HG03280 (cell line): ENCODE measurements at regions not wholly inside any gene's neighbourhood (a gene's known extent, or its start where the extent isn't known, plus 50 kb on each side); places are given as distances from the start of the nearest gene placed in this dataset.

ENCODE experiments used
- ATAC-seq: cut with Tn5 transposase; IDR thresholded peaks from one replicate; pipeline ENCODE4 v1.9.1; 2021; ENCODE audit warnings: mild to moderate bottlenecking, moderate library complexity; ENCODE audit not compliant: unreplicated experiment

DNA sequence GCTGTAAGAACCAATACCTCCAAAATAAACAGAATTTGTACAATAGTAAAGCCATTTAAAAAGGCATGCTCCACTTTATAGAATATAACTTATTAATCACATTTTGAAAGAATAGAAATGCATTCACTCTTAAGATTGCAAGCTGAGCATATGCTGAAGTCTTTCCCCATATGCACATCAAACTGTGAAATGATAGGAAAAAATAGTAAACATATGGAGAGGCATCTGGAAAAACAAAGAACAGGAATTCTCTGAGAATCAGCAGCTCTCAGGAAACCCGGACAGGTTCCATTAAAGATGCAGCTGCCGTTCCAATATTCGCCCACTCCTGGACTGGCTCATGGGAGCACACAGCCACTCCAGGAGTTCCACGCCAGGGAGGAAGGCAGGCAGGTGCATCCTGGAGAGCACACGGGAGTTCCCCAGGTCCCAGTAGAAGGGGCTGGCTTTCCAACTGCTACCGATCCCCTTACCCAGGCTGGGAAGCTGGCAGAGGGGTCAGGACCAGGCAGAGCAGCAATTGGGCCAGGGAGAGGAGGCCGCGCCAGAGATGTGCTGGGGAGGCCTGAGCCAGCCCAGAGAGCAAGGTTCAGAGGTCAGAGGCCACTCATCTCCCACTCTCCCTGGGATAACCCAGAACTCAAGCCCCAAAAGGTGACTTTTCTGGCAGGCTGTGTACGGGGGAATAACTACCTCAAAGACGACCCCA lies 111.1 kb downstream of the DLL1 start:
- no peak for ATAC-seq

DNA sequence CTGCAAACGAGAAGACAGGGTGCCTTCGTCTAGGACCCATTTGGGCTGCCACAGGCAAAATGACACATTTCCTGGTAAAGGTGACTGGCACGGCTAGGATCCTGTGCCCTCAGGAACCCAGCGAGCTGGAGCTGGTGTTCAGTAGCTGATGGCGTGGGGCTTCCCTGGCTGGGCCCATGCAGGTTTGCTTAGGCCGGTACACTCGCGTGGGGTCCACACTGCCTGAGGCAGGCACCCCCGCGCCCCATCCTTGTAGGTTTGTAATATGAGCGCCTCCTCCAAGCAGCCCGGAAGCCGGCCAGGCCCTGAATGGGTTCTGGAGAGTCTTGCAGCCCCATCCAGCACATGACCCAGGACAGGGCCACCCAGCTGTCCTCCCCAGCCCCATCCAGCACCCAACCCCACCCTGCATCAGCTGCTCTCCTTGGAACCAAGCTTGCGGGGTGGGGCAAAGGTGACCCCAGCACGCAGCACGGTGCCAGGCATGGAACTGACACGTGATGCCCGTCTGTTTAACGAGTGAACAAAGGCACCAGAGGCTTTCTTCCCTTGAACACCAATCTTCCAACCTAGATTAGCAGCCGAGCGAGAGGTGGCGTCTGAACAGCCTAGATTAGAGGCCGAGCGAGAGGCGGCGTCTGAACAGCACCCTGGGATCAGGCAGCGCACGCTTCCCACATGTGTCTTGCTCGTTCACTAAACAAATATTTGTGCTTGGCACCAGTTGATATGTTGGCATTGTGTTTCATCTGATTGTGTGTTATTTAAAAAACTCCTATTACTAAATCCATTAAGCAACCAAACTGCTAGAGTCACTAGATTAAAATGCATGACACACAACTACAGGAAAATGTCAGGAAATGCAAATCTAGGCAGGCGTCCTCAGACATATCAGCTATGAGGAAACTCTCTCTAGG lies 112.1 kb downstream of the DLL1 start:
- no peak for ATAC-seq

DNA sequence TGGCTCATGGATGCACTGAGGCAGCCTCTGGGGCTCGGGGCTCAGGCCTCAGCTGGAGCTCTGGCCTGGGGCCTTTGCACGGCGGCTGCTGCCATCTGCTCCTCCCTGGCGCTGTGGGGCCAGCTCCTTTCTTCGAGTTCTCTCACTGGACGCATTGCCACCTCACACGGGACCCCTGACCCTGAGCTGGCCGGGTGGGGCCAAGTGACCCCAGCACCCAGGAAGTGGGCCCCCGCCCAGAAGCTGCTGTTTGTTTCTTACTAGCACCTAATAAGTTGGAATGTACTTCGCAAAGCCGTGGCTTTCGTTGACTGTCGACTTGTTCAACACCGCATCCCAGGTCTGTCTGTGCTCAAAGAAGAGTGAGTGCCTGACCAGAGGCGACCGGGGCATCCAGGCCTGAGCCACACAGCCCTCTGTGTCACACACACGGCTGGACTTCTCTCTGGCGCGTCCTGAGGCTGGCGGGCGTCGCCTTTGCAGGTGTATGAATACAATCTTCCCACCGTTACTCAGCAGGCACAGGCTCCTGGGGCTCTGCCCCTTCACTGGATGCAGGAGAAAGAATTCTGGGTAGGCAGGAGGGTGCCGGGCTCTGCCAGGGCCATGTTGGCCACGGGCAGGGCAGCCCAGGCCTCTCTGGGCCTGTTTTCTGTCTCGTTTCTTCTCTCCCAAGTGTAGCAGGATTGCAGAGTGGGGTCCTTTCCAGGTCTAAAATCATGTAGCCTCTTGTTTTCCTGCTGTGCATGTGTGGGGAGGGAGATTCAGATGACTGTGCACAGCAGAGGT lies 112.9 kb downstream of the DLL1 start:
- ATAC-seq, result no peak

DNA sequence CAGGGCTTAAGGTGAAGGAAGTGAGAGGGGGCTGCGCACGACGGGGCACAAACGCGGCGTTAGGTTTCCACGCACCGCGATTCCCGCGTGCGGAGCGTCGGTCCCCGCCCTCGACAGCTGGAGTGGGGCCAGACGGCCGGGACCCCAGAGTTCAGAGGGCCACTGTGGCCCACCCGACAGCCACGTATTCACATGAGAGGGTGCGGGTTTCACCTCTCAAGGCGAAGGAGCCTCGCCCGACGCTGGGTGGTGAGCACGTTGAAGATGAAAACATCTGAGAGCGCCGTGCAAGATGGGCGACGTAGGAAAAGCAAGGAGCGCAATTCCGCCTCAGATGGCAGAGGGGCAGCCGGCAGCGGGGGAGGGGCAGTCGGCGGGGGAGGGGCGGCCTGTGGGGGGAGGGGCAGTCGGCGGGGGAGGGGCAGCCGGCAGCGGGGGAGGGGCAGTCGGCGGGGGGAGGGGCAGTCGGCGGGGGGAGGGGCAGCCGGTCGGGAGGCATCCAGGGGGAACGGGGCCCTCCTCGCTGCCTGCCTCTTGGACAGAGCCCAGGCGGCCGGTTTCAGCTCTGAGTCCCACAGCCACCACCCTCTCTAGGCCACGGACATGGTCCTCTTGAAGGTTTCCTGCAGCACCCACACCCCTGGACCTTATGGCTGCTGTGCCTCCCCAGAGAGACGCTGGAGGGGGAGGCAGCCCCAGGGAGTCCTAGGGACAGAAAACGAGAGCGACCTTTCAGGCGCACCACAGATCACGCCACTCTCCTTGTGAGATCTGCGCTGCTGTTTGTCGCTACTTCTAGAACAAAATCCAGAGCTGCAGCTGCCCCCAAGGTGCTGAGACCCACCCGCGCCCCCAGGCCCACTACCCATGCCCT lies 113.7 kb downstream of the DLL1 start:
- ATAC-seq, result no peak

DNA sequence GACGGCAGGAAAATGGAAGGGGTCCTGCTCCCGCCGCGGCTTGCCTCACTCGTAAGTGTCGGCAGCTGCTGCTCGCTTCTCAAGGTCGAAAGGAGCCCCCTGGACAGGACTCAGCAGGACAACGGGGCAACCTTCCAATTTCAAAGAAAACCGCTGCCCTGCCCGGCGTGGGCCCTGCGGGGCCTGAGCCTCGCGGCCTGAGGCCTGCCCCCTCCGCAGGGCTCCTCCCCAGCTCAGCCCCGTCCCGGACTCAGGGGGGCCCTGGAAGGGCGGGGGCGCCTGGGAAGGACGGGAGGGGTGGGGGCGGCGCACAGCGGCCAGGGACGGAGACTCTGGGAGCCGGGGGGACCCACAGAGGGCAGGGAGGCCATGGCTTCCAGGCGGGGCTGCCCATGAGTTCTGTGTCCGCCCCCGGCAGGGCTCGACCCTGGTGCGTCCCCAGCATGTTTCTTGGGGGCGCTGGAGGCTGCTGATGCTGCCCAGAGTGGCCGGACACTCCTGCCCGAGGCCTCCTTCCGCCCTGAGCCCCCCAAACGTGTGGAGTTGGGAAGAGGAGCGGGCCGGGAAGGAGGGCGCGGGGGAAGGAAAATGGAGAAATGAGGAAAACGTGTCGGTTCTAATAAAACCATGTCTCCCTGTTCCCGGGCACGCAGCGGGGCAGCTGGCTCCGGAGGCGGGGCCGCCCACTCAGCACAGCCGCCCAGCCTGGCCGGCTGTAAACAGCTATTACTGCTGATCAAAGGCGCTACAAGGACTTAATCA lies 114.6 kb downstream of the DLL1 start:
- ATAC-seq, result no peak

DNA sequence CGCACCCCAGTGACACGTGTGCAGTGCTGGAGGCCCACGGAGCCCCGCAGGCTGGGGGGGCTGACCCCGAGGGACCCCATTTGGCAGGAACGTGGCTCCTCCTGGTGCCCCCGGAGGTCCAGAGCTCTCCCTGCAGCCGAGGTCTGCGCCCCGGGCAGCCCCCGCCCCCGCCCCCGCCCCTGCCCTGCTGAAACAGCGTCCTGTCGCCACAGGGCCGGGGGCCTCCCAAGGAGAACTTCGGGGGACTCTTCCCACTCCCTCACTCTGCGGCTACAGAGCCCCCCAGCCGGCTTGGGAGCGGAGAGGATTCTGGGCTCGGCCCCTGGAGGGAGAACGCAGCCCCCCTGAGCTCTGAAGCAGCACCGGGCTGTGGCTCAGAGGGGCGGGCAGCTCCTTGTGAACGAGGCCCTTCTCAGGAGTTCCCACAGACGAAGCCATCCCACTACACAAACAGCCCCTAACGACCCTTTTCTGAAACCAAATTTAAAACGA lies 115.2 kb downstream of the DLL1 start:
- no peak for ATAC-seq

DNA sequence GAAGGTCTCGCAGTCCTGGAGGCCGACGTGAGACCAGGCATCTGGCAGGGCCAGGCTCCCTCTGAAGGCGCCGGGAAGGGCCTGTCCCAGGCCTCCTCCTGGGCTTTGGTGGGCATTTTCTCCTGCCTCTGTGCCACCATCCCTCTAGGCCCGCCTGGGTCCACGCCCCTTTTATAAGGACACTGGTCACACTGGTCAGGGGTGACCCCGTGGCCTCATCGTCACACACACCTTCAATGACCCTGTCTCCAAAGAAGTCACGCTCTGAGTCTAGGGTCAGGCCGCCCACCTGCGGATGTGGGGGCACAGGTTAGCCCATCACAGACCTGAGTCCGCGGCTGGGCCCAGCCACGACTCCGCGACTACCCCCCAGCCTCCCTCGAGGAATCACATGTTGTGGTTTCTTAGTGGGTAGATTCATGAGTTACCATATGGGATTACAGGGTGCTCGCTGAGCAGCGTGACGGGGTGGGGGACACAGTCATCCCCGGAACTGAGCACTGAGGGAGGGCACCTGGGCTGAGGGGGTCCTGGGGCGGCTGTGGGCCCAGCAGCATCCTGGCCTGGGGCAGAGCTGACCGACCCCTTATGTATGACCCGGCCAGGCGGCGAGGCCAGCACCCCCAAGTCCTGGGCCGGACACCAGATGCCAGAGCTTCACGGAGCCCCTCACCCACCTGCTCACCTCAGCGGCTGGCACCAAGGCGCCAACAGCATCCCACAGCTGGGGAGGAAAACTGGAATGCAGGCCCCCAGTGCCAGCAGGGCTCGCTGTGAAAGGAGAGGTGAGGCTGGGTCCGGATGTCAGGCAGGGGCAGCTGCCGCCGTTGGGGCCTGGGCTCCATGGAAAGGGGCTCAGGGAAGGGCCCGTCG lies 115.9 kb downstream of the DLL1 start:
- no peak for ATAC-seq

DNA sequence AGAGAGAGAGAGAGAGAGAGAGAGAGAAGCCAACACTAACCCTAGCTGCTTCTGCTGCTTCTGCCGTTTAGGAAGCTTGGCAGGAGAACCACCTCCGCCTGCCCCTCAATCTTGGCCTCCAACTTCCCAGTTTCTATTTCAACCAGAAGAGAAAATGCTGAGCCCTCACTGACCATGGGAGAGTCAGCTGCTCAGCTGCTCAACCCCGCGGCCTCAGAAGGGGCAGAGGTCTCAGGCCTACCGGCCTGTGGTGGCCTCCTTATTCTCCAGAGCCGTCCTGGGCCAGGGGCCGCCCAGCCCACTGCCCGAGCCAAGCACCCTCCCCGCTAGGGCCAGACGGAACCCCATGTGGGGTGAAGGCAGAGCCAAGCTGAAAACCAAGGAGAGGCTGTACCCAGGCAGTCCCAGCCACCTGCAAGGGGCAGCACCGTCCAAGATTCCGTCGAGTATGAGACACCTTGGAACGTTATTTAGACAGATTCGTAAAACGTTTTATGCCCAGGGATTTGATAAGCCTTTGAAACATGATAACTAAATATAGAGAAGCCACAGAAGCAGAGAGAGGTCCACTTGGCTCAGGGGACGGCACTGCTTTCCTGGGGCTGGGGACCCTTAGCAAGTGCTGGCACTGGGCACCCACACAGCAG lies 116.6 kb downstream of the DLL1 start:
- ATAC-seq, result no peak

DNA sequence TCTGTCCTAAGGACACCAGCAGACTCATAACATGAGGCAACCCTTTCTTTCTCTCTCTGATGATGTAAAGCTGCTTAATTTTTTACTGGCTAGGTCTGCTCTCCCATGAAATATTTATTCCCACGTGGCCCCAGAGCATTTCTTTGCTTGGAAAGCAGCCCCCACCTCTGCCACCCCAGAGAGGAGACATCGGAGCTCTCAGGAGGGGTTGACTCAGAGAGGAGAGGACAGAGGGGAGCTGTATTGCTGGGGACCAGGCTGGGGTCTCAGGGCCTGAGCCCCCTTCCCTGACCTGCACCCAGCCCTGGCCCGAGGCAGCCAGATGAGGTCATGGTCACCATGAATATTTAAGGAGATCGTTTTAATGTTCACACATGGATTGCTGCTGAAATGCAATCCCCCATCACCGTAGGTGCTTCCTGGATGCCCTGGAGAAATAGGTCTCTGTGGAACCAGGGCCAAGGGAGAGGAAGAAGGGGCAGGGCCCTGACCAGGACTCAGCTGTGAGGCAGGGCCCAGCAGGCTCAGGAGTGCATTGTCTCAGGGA lies 117.5 kb downstream of the DLL1 start:
- no peak for ATAC-seq

DNA sequence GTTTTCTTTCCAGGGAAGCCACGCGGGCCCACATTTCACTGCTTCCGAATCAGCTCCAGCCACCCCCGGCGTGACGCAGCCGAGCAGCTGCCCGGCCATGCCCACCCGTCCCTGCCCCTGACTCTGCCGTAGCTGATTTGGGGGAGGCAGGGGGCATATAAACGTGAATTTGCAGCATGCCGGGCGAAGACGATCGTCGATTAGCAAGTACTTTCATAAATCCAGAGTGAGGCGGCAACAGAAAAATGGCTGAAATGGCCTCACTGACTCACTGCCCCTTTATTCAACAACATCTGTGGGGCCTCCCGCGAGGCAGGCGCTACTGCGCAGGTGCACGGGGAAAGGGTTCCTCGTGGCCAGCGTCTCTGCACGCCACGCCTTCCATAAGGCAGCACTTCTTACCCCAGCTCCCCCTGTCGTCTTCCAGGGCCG lies 118.0 kb downstream of the DLL1 start:
- no peak for ATAC-seq

DNA sequence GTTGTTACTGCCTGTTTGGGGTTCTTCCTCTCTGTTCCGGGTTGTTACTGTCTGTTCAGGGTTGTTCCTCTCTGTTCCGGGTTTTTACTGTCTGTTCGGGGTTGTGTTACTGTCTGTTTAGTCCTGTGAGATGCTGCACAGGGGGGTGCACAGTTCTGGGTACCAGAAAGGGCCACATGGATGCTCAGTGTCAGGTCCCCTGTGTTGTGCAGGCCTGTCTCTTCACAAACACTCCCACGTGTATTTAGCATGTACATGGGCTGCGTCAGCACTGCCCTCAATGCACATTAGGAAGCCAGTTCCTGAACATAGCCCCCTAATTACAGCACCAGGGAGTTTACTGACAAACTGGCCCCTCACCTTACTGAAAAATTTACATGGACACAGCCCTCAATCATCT lies 118.5 kb downstream of the DLL1 start:
- ATAC-seq, result no peak

DNA sequence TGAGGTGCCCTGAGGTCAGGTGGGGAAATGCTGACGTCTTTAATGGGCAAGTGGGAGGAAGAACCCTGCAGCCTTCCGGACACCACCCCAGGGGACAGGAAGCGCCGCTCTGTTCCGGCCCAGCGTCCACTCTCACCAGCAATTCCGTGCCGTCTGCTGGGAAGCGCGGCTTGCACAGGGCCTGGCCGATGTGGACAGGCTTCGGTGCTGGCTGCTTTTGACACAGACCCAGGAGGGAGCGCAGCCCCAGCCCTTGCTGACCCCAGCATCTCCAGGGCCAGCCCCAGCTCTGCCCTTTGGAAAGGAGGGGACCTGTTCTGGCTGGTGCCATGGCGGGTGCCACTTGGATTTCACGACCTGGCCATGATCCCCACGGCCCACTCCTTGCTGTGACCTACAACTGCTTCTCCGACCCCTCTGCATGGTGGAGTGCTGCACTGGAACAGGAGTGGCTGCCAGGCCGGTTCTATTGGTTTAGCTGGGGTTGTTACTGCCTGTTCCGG lies 123.2 kb downstream of the DLL1 start:
- no peak for ATAC-seq

DNA sequence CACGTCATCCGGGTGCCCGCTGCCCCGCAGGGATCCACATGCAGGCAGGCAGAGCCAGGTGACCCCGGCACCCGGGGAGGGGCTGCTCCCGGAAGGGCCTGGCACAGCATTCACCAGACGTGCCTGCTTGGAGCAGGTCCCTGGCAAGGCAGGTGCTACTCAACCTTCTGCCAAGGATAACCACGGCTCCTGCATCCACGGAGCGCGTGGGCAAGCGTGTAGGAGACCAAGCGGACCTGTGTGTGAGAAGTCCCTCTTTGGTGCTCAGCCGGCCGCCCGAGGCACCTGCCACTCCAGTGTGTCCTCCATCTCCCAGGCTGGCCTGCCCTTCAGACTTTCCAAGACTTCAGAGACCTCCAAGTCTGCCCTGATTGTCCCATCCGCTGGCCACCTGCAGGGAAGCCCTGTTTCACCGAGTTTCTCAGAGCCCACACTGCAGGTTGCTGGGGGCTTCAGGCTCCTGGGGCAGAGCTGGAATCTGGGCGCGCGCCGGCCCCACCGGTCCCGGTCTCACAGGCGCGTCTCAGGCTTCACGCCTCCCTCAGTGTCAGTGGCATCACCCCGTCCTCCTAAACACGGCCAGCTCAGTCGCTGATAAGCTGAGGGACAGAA lies 124.3 kb downstream of the DLL1 start:
- no peak for ATAC-seq

DNA sequence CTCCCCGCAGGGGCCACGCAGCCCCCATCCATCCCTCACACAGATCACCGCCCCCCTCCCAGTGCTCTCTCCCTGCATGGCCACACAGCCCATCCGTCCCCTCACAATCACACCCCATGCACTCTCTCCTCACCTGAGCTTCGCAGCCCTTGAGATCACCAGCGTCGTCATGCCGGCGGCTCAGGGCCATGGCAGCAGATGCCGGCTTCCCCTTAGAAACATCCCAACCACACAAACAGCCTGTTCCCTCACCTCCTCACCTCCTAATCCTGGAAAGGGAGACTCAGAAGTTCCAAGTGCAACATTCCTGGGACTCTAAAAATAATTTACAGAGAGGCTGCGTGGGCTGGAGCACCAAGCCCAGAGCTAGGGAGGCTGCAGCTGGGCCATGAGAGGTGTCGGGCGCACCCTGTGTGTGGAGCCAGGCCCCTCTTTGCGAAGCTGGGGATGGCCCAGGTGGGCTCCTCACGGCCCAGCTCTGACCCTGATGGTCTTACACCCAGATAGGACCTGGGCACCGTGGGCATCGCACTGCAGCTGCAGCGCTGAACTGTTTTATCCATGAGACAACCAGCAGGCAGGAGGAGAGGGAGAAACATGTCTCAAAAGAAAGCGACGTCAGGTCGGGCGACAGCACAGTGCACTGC lies 125.3 kb downstream of the DLL1 start:
- ATAC-seq, result no peak

DNA sequence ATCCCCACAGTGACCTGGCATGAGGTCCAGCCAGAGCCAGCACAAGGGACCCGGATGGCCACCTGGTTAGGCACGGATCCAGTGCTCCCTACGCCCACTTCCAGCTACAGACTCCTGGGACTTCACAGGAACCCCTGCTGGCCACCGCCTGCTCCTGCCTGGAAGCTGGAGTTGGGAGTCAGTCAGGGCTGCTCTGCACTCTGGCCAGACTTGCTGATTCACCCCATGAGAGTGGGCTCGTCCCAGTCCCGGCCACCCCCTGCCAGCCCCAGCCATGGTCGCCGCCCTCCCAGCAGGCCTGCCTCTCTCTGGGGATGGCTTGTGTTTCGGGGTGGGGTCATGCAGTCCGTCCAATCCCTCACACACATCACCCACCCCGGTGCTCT lies 125.8 kb downstream of the DLL1 start:
- ATAC-seq, result no peak

DNA sequence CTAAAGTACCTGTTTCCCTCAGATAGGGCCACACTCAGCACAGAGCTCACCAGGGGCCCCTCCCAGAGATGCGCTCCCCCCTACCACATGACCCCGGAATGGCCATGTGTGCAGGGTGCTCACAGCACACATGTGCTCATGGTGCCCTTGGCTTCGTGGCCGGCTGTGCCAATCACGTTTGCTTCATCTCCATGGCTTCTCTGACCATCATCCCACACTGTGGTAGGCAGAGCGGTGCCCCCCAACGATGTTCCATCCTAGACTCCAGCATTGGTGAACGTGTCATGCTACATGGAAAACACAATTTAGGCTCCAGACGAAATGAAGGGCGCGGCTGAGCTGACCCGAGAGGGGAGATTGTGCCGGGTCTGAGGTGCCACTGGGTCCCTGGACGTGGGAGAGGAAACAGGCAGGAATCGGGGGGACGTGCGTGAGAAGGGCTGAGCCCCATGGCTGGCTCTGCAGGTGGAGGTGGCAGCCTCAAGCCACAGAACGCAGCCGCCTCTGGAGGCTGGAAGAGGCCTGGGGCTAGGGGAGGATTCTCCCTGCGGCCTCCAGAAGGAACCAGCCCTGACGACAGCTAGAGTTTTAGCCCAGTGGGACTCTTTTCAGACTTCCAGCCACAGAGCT lies 126.5 kb downstream of the DLL1 start:
- ATAC-seq, result no peak
